GM12878 (cell line): ENCODE measurements at regions not wholly inside any gene's neighbourhood (a gene's known extent, or its start where the extent isn't known, plus 50 kb on each side); places are given as distances from the start of the nearest gene placed in this dataset.

Experiments used
- ATAC-seq: fragments of 200-7000 bp; cut with Tn5 transposase; 3 replicates; pipeline ENCODE4 v1.9.1; 2020; ENCODE audit warnings: mild to moderate bottlenecking, moderate library complexity
- BruUV-seq: library from RNA; stranded (reverse); fragments of 400-500 nt; replicated peaks from 2 replicates; lab custom pipeline; 2021; lab: Mats Ljungman, UMichigan
- CTCF ChIA-PET: fragments of 300-600 bp; sonication (Branson Sonifier 250); formaldehyde crosslinking; extraction: SDS; loops from one replicate; lab custom pipeline; 2021; ENCODE audit warnings: inconsistent platforms; lab: Yijun Ruan, JAX
- POLR2A ChIA-PET: fragments of 350-600 bp; formaldehyde crosslinking; extraction: SDS; loops from one replicate; lab custom pipeline; 2021; ENCODE audit warnings: inconsistent platforms; lab: Charles Lee
- RAD21 ChIA-PET: fragments of 300-600 bp; sonication (Branson Sonifier 250); formaldehyde crosslinking; loops from one replicate; lab custom pipeline; 2023; ENCODE audit warnings: antibody characterized with exemption; ENCODE audit not compliant: unreplicated experiment; lab: Charles Lee
- SMC1A ChIA-PET: fragments of 300-600 bp; sonication (Branson Sonifier 250); formaldehyde crosslinking; loops from one replicate; lab custom pipeline; 2023; ENCODE audit not compliant: unreplicated experiment, uncharacterized antibody; lab: Charles Lee
- DNase-seq: peaks from one replicate; pipeline ENCODE4 v3.0.0-alpha.2; 2011; ENCODE audit warnings: low read depth, low spot score
- FAIRE-seq: peaks from 3 replicates; lab custom pipeline; 2011; peaks lifted over from hg19 to GRCh38; lab: Jason Lieb, UNC
- H2AFZ ChIP-seq: 2 replicates; pipeline ENCODE4 v1.6.0; 2011; ENCODE audit warnings: low read depth, low read length, control low read depth; ENCODE audit not compliant: control insufficient read depth
- H3K27ac ChIP-seq: 2 replicates; pipeline ENCODE4 v1.5.1; 2011; ENCODE audit warnings: control low read depth; ENCODE audit not compliant: control insufficient read depth, insufficient read depth
- H3K27me3 ChIP-seq, 2 experiments: replicated peaks in 1 of 2; 2 replicates each; pipeline versions ENCODE4 v1.6.0 to v1.6.1; 2011; ENCODE audit warnings: low read length in 1 of 2; ENCODE audit not compliant: control insufficient read depth in 2 of 2, insufficient read depth in 2 of 2
- H3K36me3 ChIP-seq, 2 experiments: 2 replicates each; pipeline ENCODE4 v1.5.1; 2011; ENCODE audit warnings: low read length in 1 of 2; ENCODE audit not compliant: control insufficient read depth in 2 of 2, insufficient read depth in 2 of 2
- H3K4me1 ChIP-seq: 2 replicates; pipeline ENCODE4 v1.6.1; 2011; ENCODE audit warnings: mild to moderate bottlenecking, low read length, moderate library complexity, mixed read lengths; ENCODE audit not compliant: control insufficient read depth, insufficient read depth
- H3K4me2 ChIP-seq: 2 replicates; pipeline ENCODE4 v1.6.0; 2011; ENCODE audit warnings: control low read depth; ENCODE audit not compliant: control insufficient read depth, insufficient read depth
- H3K4me3 ChIP-seq: fragments of 200-600 bp; sonication (generic); 2 replicates; pipeline ENCODE4 v1.5.1; 2016
- H3K79me2 ChIP-seq: 2 replicates; pipeline ENCODE4 v1.6.0; 2011; ENCODE audit warnings: low read length; ENCODE audit not compliant: control insufficient read depth, insufficient read depth
- H3K9ac ChIP-seq: 2 replicates; pipeline ENCODE4 v1.8.0; 2011; ENCODE audit warnings: low read length, control low read depth, mixed read lengths; ENCODE audit not compliant: control insufficient read depth, insufficient read depth
- H3K9me3 ChIP-seq: replicated peaks from 3 replicates; pipeline ENCODE4 v1.5.1; 2011; ENCODE audit warnings: mild to moderate bottlenecking, low read length; ENCODE audit not compliant: control insufficient read depth, insufficient read depth
- H4K20me1 ChIP-seq: 2 replicates; pipeline ENCODE4 v1.6.0; 2011; ENCODE audit not compliant: control insufficient read depth, insufficient read depth
- BRCA1 ChIP-seq: IDR thresholded peaks from 2 replicates; pipeline ENCODE4 v1.6.1; 2011; ENCODE audit warnings: low read depth, low read length, improper control_type of control experiment
- CREM ChIP-seq: IDR thresholded peaks from 2 replicates; pipeline ENCODE4 v1.6.1; 2014; ENCODE audit warnings: antibody characterized with exemption, low read depth
- IRF5 ChIP-seq: fragments of 450-650 bp; IDR thresholded peaks from 2 replicates; pipeline ENCODE4 v1.6.1; 2017; ENCODE audit warnings: borderline replicate concordance
- PML ChIP-seq: IDR thresholded peaks from 2 replicates; pipeline ENCODE4 v1.6.1; 2012; ENCODE audit warnings: low read length, inconsistent platforms
- RB1 ChIP-seq: fragments of 450-650 bp; formaldehyde crosslinking; IDR thresholded peaks from 2 replicates; pipeline ENCODE4 v1.6.1; 2017; ENCODE audit warnings: mild to moderate bottlenecking, borderline replicate concordance
- RELB ChIP-seq: fragments of 450-650 bp; IDR thresholded peaks from 2 replicates; pipeline ENCODE4 v1.6.1; 2017; ENCODE audit warnings: low read depth, mild to moderate bottlenecking, moderate library complexity
- WGBS: methylation state at CpG from one replicate; pipeline ENCODE4 v1.1.6; 2016; ENCODE audit warnings: low lambda C conversion rate; ENCODE audit not compliant: insufficient replicate concordance, insufficient coverage; ENCODE audit errors: missing lambda C conversion rate; 5-methylcytosine and 5-hydroxymethylcytosine counted together
- in situ Hi-C: fragments of 300-500 bp; cut with MboI; formaldehyde crosslinking; loops from 9 replicates; pipeline ENCODE4 v1.14.3; 2018; ENCODE audit warnings: mixed read lengths
- intact Hi-C: fragments of 100-400 bp; cut with micrococcal nuclease; formaldehyde crosslinking; loops from one replicate; pipeline ENCODE4 v1.14.2; 2022; ENCODE audit not compliant: unreplicated experiment

- RAD21 ChIA-PET, result no interaction called here
- FAIRE-seq, result no peak
- no TSS peak for BruUV-seq
- Histone ChIP-seq H3K27me3 (peaks cover 0 to 3% of the 10 kb centered on the region in 2 experiments; a peak in 2 of 4 replicates), H4K20me1 (no peaks in the 10 kb centered on the region), H3K4me3 (no peak overlapping the region), H3K4me1 (no peaks in the 10 kb centered on the region), H3K9me3 (no peaks in the 10 kb centered on the region; the same call in 2 of the 3 replicates), H2AFZ (no peak overlapping the region), H3K9ac (no peak overlapping the region), H3K27ac (no peak overlapping the region), H3K4me2 (no peak overlapping the region), H3K36me3 (no peaks in the 10 kb centered on the region), H3K79me2 (no peaks in the 10 kb centered on the region)
- in situ Hi-C loops, result no loop called here
- POLR2A ChIA-PET, result no interaction called here
- TF ChIP-seq RELB, result no peak
- TF ChIP-seq BRCA1, result no peak
- TF ChIP-seq PML, result no peak
- TF ChIP-seq CREM, result no peak
- no peak for TF ChIP-seq IRF5
- TF ChIP-seq RB1, result no peak
- CTCF ChIA-PET, result interaction anchor here (0.8 kb wide), 2 partner anchors 198 to 312 kb away, joined by 3 read pairs; no protein-coding TSS in a partner anchor
- 25% methylated on average over 16 of the region's 16 CpGs for WGBS
- no peak for ATAC-seq
- intact Hi-C loops, result no loop called here
- SMC1A ChIA-PET, result no interaction called here
- no peak for DNase-seq
These were observed 134.4 kb upstream of the IER5L start for GRCh38 chr9:129312251-129313122.
